H1 (cell line): ENCODE measurements at regions not wholly inside any gene's neighbourhood (a gene's known extent, or its start where the extent isn't known, plus 50 kb on each side); places are given as distances from the start of the nearest gene placed in this dataset.
"Not testable (repeated sequence)": the region's sequence is repeated elsewhere in the genome, so short reads cannot be mapped to it uniquely, and the experiment has no call there.

Experiments
- CTCF ChIA-PET: fragments of 300-600 bp; sonication (Branson Sonifier 250); formaldehyde crosslinking; loops from one replicate; lab custom pipeline; 2021; ENCODE audit not compliant: partially characterized antibody; lab: Charles Lee
- POLR2A ChIA-PET: fragments of 300-600 bp; sonication (Branson Sonifier 250); formaldehyde crosslinking; loops from one replicate; lab custom pipeline; 2021; ENCODE audit warnings: inconsistent platforms; ENCODE audit not compliant: partially characterized antibody; lab: Charles Lee
- DNase-seq, 2 experiments: peaks; one replicate each; pipeline versions ENCODE4 v3.0.0 to v3.0.0-alpha.2; 2010 to 2022; ENCODE audit warnings: low spot score in 2 of 2, low read depth in 1 of 2, mixed read lengths in 1 of 2
- FAIRE-seq: peaks from 2 replicates; lab custom pipeline; 2011; peaks lifted over from hg19 to GRCh38; lab: Jason Lieb, UNC
- H2AFZ ChIP-seq: 2 replicates; pipeline ENCODE4 v1.8.1; 2012; ENCODE audit warnings: low read length, inconsistent platforms
- H2AK5ac ChIP-seq: 2 replicates; pipeline ENCODE4 v1.6.1; 2013; ENCODE audit warnings: low read depth, low read length
- H2BK120ac ChIP-seq: replicated peaks from 2 replicates; pipeline ENCODE3; 2013; ENCODE audit warnings: low read depth, low read length, inconsistent platforms
- H2BK12ac ChIP-seq: 2 replicates; pipeline ENCODE4 v1.6.1; 2013; ENCODE audit warnings: low read depth, low read length
- H2BK15ac ChIP-seq: 2 replicates; pipeline ENCODE4 v1.6.1; 2013; ENCODE audit warnings: low read length
- H2BK20ac ChIP-seq: 2 replicates; pipeline ENCODE4 v1.6.1; 2013; ENCODE audit warnings: low read length
- H2BK5ac ChIP-seq: 2 replicates; pipeline ENCODE4 v1.6.1; 2013; ENCODE audit warnings: low read depth, low read length
- H3K14ac ChIP-seq: 2 replicates; pipeline ENCODE4 v1.6.1; 2013; ENCODE audit warnings: inconsistent platforms; ENCODE audit not compliant: insufficient read length
- H3K18ac ChIP-seq: 2 replicates; pipeline ENCODE4 v1.6.1; 2013; ENCODE audit warnings: low read length; ENCODE audit errors: extremely low read depth
- H3K23ac ChIP-seq: 2 replicates; pipeline ENCODE4 v1.6.1; 2013; ENCODE audit warnings: inconsistent platforms; ENCODE audit not compliant: insufficient read length
- H3K23me2 ChIP-seq: 2 replicates; pipeline ENCODE4 v1.6.1; 2013; ENCODE audit warnings: low read depth, low read length
- H3K27ac ChIP-seq: 2 replicates; pipeline ENCODE4 v1.6.1; 2011; ENCODE audit warnings: low read depth, low read length, inconsistent platforms
- H3K27me3 ChIP-seq, 4 experiments: replicated peaks in 1 of 4; 1 replicate in 1 of 4; 2 replicates in 3 of 4; pipeline versions ENCODE4 v1.6.1 to v1.8.1; 2011 to 2013; ENCODE audit warnings: low read length in 3 of 4, mild to moderate bottlenecking in 3 of 4, inconsistent platforms in 2 of 4, mixed read lengths in 2 of 4, moderate library complexity in 1 of 4; ENCODE audit not compliant: control insufficient read depth in 3 of 4, insufficient read depth in 3 of 4; ENCODE audit errors: extremely low read depth in 1 of 4
- H3K36me3 ChIP-seq, 4 experiments: 2 replicates each; pipeline versions ENCODE4 v1.6.1 to v1.8.1; 2011 to 2013; ENCODE audit warnings: mild to moderate bottlenecking in 4 of 4, low read length in 3 of 4, moderate library complexity in 2 of 4, control low read depth in 1 of 4, inconsistent platforms in 1 of 4; ENCODE audit not compliant: insufficient read depth in 4 of 4, control insufficient read depth in 2 of 4
- H3K4ac ChIP-seq: replicated peaks from 2 replicates; pipeline ENCODE3; 2013; ENCODE audit warnings: low read length, low read depth, mixed read lengths, inconsistent platforms; ENCODE audit not compliant: insufficient read length
- H3K4me1 ChIP-seq, 4 experiments: replicated peaks in 1 of 4; 1 replicate in 1 of 4; 2 replicates in 3 of 4; pipeline versions ENCODE4 v1.6.1 to v1.8.1; 2011 to 2013; ENCODE audit warnings: low read length in 3 of 4, inconsistent platforms in 2 of 4, mixed read lengths in 1 of 4; ENCODE audit not compliant: insufficient read depth in 4 of 4, control insufficient read depth in 3 of 4
- H3K4me2 ChIP-seq, 2 experiments: 2 replicates each; pipeline versions ENCODE4 v1.6.1 to v1.8.1; 2011 to 2013; ENCODE audit warnings: low read depth in 2 of 2, low read length in 2 of 2, control low read depth in 1 of 2, inconsistent platforms in 1 of 2, mild to moderate bottlenecking in 1 of 2; ENCODE audit not compliant: insufficient read depth in 1 of 2
- H3K4me3 ChIP-seq, 4 experiments: fragments of 200-600, 300-600 bp in 1 of 4; sonication (generic), shearing (Covaris generic), sonication (Bioruptor Twin) in 1 of 4; 2 replicates each; pipeline versions ENCODE4 v1.5.1 to v1.8.1; 2011 to 2016; ENCODE audit warnings: low read length in 4 of 4, low read depth in 3 of 4, control low read depth in 2 of 4, inconsistent platforms in 2 of 4, mild to moderate bottlenecking in 2 of 4, mixed read lengths in 1 of 4, moderate library complexity in 1 of 4; ENCODE audit not compliant: insufficient read depth in 2 of 4; ENCODE audit errors: extremely low read depth in 1 of 4
- H3K56ac ChIP-seq: replicated peaks from 2 replicates; pipeline ENCODE3; 2013; ENCODE audit warnings: low read depth, mild to moderate bottlenecking, mixed read lengths, low read length, inconsistent platforms; ENCODE audit not compliant: insufficient read length
- H3K79me1 ChIP-seq: 2 replicates; pipeline ENCODE4 v1.6.1; 2013; ENCODE audit warnings: low read depth, low read length, control low read depth
- H3K79me2 ChIP-seq, 2 experiments: 2 replicates each; pipeline versions ENCODE4 v1.6.1 to v1.8.1; 2012 to 2013; ENCODE audit warnings: low read length in 2 of 2, mild to moderate bottlenecking in 2 of 2, inconsistent platforms in 1 of 2; ENCODE audit not compliant: insufficient read depth in 2 of 2, control insufficient read depth in 1 of 2
- H3K9ac ChIP-seq, 4 experiments: replicated peaks in 1 of 4; 1 replicate in 1 of 4; 2 replicates in 3 of 4; pipeline versions ENCODE4 v1.6.1 to v1.8.1; 2011 to 2013; ENCODE audit warnings: low read depth in 3 of 4, low read length in 3 of 4, control low read depth in 2 of 4, mild to moderate bottlenecking in 2 of 4, moderate library complexity in 2 of 4, inconsistent platforms in 1 of 4; ENCODE audit errors: extremely low read depth in 1 of 4
- H3K9me3 ChIP-seq, 2 experiments: 2 replicates each; pipeline versions ENCODE4 v1.6.1 to v1.8.1; 2012 to 2013; ENCODE audit warnings: mild to moderate bottlenecking in 2 of 2, moderate library complexity in 2 of 2, control low read depth in 1 of 2, inconsistent platforms in 1 of 2, low read depth in 1 of 2, low read length in 1 of 2, mixed read lengths in 1 of 2; ENCODE audit not compliant: insufficient read depth in 2 of 2
- H4K20me1 ChIP-seq, 2 experiments: replicated peaks in 1 of 2; 2 replicates each; pipeline versions ENCODE3 to v1.8.1; 2011 to 2013; ENCODE audit warnings: inconsistent platforms in 2 of 2, low read length in 2 of 2, mild to moderate bottlenecking in 1 of 2; ENCODE audit not compliant: insufficient read depth in 2 of 2, control insufficient read depth in 1 of 2
- H4K5ac ChIP-seq: 2 replicates; pipeline ENCODE4 v1.6.1; 2013; ENCODE audit warnings: low read length, low read depth, mixed read lengths, inconsistent platforms; ENCODE audit not compliant: insufficient read length
- H4K8ac ChIP-seq: 2 replicates; pipeline ENCODE4 v1.8.0; 2013; ENCODE audit warnings: mild to moderate bottlenecking, moderate library complexity, low read length, inconsistent platforms; ENCODE audit not compliant: insufficient read depth; ENCODE audit errors: extremely low read depth
- H4K91ac ChIP-seq: replicated peaks from 2 replicates; pipeline ENCODE3; 2013; ENCODE audit warnings: low read length, mixed read lengths, inconsistent platforms; ENCODE audit not compliant: insufficient read length
- HDAC6 ChIP-seq: IDR thresholded peaks from one replicate; pipeline ENCODE4 v1.7.1; 2012; ENCODE audit warnings: low read depth, mild to moderate bottlenecking, inconsistent platforms, low read length, moderate library complexity
- YY1 ChIP-seq: IDR thresholded peaks from 2 replicates; pipeline ENCODE4 v1.6.1; 2011; ENCODE audit warnings: low read depth, mild to moderate bottlenecking, low read length
- WGBS, 2 experiments: shearing (Covaris generic) in 1 of 2; methylation state at CpG; one replicate each; pipeline versions ENCODE4 v1.1.6 to v1.1.7; 2013 to 2015; ENCODE audit warnings: low lambda C conversion rate in 2 of 2, mixed read lengths in 2 of 2, inconsistent platforms in 1 of 2, low coverage in 1 of 2, missing lambda C conversion rate in 1 of 2; ENCODE audit not compliant: insufficient replicate concordance in 2 of 2, insufficient coverage in 1 of 2, insufficient read length in 1 of 2; ENCODE audit errors: extremely low coverage in 1 of 2, missing lambda C conversion rate in 1 of 2; 5-methylcytosine and 5-hydroxymethylcytosine counted together

GRCh38 chrX:18075603-18076002 is 145.1 kb downstream of the BEND2 start:
- DNase-seq = no peak
- no peak overlapping the region for H2AFZ ChIP-seq
- no peak for FAIRE-seq
- no peak overlapping the region for H2BK12ac ChIP-seq
- no peak overlapping the region for H3K4me3 ChIP-seq
- no peaks in the 10 kb centered on the region for H4K20me1 ChIP-seq
- H3K23ac ChIP-seq = no peak overlapping the region
- no peaks in the 10 kb centered on the region for H3K23me2 ChIP-seq
- H3K79me2 ChIP-seq = no peaks in the 10 kb centered on the region
- H3K4me1 ChIP-seq = 0 out of 7 replicates have a peak, but pooled peaks cover 0 to 3% (median 0%) of the 10 kb centered on the region in 4 experiments
- no peak overlapping the region for H3K27ac ChIP-seq
- CTCF ChIA-PET = no interaction called here
- no peak overlapping the region for H2BK120ac ChIP-seq
- no peak overlapping the region for H2BK20ac ChIP-seq
- H2BK5ac ChIP-seq = no peak overlapping the region
- no peaks in the 10 kb centered on the region for H3K27me3 ChIP-seq
- H2AK5ac ChIP-seq = no peak overlapping the region
- no peak overlapping the region for H3K14ac ChIP-seq
- H4K8ac ChIP-seq = no peak overlapping the region
- H3K9ac ChIP-seq = no peak overlapping the region
- H3K79me1 ChIP-seq = no peaks in the 10 kb centered on the region
- H4K91ac ChIP-seq = no peak overlapping the region
- WGBS, 2 experiments = 0% methylated on average over 1 of the region's 3 CpGs; no CpG with 5 or more reads in 1 of the 2 experiments
- no peak overlapping the region for H2BK15ac ChIP-seq
- no peak overlapping the region for H3K18ac ChIP-seq
- TF ChIP-seq HDAC6 = no peak
- no peak for TF ChIP-seq YY1
- no peak overlapping the region for H3K4ac ChIP-seq
- no peak overlapping the region for H4K5ac ChIP-seq
- POLR2A ChIA-PET = interaction anchor here (0.6 to 1.1 kb wide), 2 partner anchors 23 to 473 kb away, joined by 3 read pairs; no protein-coding TSS in a partner anchor
- no peak overlapping the region for H3K56ac ChIP-seq
- no peak overlapping the region for H3K4me2 ChIP-seq
- no peaks in the 10 kb centered on the region for H3K9me3 ChIP-seq
- H3K36me3 ChIP-seq = no peaks in the 10 kb centered on the region

GRCh38 chrX:18068045-18068444 is 152.6 kb downstream of the BEND2 start:
- H4K91ac ChIP-seq, H2BK20ac ChIP-seq, H2BK15ac ChIP-seq, DNase-seq, H3K9me3 ChIP-seq, FAIRE-seq, H3K79me2 ChIP-seq, H2AFZ ChIP-seq, H3K27ac ChIP-seq, H4K5ac ChIP-seq, H3K79me1 ChIP-seq, H2BK12ac ChIP-seq, H3K18ac ChIP-seq, H3K36me3 ChIP-seq, H3K23ac ChIP-seq, POLR2A ChIA-PET, H3K4me2 ChIP-seq, CTCF ChIA-PET, H4K20me1 ChIP-seq, H3K27me3 ChIP-seq, H3K14ac ChIP-seq, H3K9ac ChIP-seq, H3K4ac ChIP-seq, H2BK5ac ChIP-seq, H3K56ac ChIP-seq, H3K4me1 ChIP-seq, H2BK120ac ChIP-seq, H3K23me2 ChIP-seq, H4K8ac ChIP-seq, H3K4me3 ChIP-seq, H2AK5ac ChIP-seq: not testable (repeated sequence)
- 100% methylated on average over 1 of the region's 3 CpGs; no CpG with 5 or more reads in 1 of the 2 experiments for WGBS, 2 experiments
